Osteoblast (primary cell): ENCODE measurements at regions not wholly inside any gene's neighbourhood (a gene's known extent, or its start where the extent isn't known, plus 50 kb on each side); places are given as distances from the start of the nearest gene placed in this dataset.

Experiments used
- DNase-seq: peaks from one replicate; pipeline ENCODE4 v3.0.0; 2011; ENCODE audit warnings: low spot score, mixed read lengths; ENCODE audit not compliant: insufficient read length; ENCODE audit errors: missing footprints
- H2AFZ ChIP-seq: 2 replicates; pipeline ENCODE4 v1.6.0; 2011; ENCODE audit warnings: mild to moderate bottlenecking, low read length
- H3K27ac ChIP-seq: 2 replicates; pipeline ENCODE4 v1.5.1; 2011; ENCODE audit warnings: mild to moderate bottlenecking, low read depth, low read length, moderate library complexity
- H3K27me3 ChIP-seq: 2 replicates; pipeline ENCODE4 v1.6.0; 2012; ENCODE audit warnings: mild to moderate bottlenecking, control low read depth, inconsistent platforms, low read length, moderate library complexity; ENCODE audit not compliant: insufficient read depth
- H3K36me3 ChIP-seq: 2 replicates; pipeline ENCODE4 v1.5.1; 2011; ENCODE audit warnings: mild to moderate bottlenecking, low read length, control low read depth, moderate library complexity; ENCODE audit not compliant: insufficient read depth
- H3K4me1 ChIP-seq: 2 replicates; pipeline ENCODE4 v1.5.1; 2011; ENCODE audit warnings: mild to moderate bottlenecking, low read length, control low read depth, moderate library complexity; ENCODE audit not compliant: insufficient read depth
- H3K4me2 ChIP-seq: 2 replicates; pipeline ENCODE4 v1.6.0; 2011; ENCODE audit warnings: mild to moderate bottlenecking, low read length; ENCODE audit not compliant: insufficient read depth
- H3K4me3 ChIP-seq: fragments of 200-600 bp; sonication (generic); 3 replicates; pipeline ENCODE4 v1.5.1; 2012; ENCODE audit warnings: mild to moderate bottlenecking, low read length, inconsistent platforms; ENCODE audit not compliant: insufficient read depth
- H3K79me2 ChIP-seq: 2 replicates; pipeline ENCODE4 v1.6.0; 2012; ENCODE audit warnings: mild to moderate bottlenecking, low read length, control low read depth, inconsistent platforms; ENCODE audit not compliant: insufficient read depth
- H3K9me3 ChIP-seq: 2 replicates; pipeline ENCODE4 v1.5.1; 2011; ENCODE audit warnings: low read depth, low read length, control low read depth
- H4K20me1 ChIP-seq: 2 replicates; pipeline ENCODE4 v1.6.0; 2012; ENCODE audit warnings: mild to moderate bottlenecking, low read length, control low read depth; ENCODE audit not compliant: insufficient read depth
- TF ChIP-seq, protein P1 (sequence below): IDR thresholded peaks from 2 replicates; pipeline ENCODE4 v1.5.1; 2011; ENCODE audit warnings: mild to moderate bottlenecking, low read depth, low read length, moderate library complexity; ENCODE audit errors: extremely low read depth

DNA sequence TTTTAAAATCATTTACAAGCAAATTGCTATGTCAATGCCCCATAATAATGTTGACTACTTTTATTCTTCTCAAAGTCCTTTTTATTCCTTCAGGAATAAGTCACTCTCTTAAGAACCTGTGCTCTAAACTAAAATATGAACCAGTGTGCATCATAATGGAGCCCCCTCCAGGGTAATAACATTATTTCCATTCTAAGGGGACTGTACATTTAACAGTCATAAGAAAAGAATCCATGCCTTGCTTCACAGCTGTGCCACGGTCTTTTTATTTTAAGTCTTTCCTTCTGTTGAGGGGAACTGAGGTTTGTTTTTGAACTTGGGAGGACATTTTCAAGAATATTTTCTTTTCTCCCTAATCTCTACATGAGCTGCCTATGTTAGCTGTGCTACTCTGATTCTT is 297.6 kb downstream of the MAN2A1 start:
- H3K27me3 ChIP-seq, result no peaks in the 10 kb centered on the region
- no peak overlapping the region for H3K27ac ChIP-seq
- no peaks in the 10 kb centered on the region for H3K9me3 ChIP-seq
- TF ChIP-seq, protein P1, sequence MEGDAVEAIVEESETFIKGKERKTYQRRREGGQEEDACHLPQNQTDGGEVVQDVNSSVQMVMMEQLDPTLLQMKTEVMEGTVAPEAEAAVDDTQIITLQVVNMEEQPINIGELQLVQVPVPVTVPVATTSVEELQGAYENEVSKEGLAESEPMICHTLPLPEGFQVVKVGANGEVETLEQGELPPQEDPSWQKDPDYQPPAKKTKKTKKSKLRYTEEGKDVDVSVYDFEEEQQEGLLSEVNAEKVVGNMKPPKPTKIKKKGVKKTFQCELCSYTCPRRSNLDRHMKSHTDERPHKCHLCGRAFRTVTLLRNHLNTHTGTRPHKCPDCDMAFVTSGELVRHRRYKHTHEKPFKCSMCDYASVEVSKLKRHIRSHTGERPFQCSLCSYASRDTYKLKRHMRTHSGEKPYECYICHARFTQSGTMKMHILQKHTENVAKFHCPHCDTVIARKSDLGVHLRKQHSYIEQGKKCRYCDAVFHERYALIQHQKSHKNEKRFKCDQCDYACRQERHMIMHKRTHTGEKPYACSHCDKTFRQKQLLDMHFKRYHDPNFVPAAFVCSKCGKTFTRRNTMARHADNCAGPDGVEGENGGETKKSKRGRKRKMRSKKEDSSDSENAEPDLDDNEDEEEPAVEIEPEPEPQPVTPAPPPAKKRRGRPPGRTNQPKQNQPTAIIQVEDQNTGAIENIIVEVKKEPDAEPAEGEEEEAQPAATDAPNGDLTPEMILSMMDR, result no peak
- no peaks in the 10 kb centered on the region for H3K79me2 ChIP-seq
- no peaks in the 10 kb centered on the region for H3K36me3 ChIP-seq
- no peak overlapping the region for H2AFZ ChIP-seq
- no peaks in the 10 kb centered on the region for H4K20me1 ChIP-seq
- H3K4me1 ChIP-seq, result no peaks in the 10 kb centered on the region
- no peak overlapping the region for H3K4me3 ChIP-seq
- H3K4me2 ChIP-seq, result no peak overlapping the region
- no peak for DNase-seq

- TF ChIP-seq, protein P1, result no peak
- no peak overlapping the region for H3K4me3 ChIP-seq
- no peaks in the 10 kb centered on the region for H3K79me2 ChIP-seq
- DNase-seq, result no peak
- H2AFZ ChIP-seq, result no peak overlapping the region
- H3K9me3 ChIP-seq, result no peaks in the 10 kb centered on the region
- H3K27ac ChIP-seq, result no peak overlapping the region
- no peaks in the 10 kb centered on the region for H4K20me1 ChIP-seq
- H3K27me3 ChIP-seq, result no peaks in the 10 kb centered on the region
- no peaks in the 10 kb centered on the region for H3K4me1 ChIP-seq
- no peak overlapping the region for H3K4me2 ChIP-seq
- no peaks in the 10 kb centered on the region for H3K36me3 ChIP-seq
These were observed 298.2 kb downstream of the MAN2A1 start for GRCh38 chr5:109987970-109988369.

DNA sequence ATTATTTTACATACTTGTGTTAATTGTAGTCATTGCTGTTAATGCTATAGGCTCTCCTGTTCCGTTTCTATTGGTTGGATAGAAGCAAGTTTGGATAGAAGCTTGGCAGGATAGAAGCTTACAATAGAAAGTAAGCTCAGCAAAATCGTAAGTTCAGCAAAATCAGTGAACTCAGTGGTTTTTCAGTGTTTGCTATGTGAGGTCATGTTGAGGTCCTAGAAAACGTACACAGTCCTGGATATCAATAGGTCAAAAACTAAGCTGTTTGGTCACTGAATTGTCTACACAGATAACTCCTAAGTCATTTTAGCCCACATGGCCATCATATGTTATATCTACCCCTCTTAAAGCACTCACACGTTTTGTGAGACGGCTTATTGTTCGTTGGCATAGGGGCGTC is 299.4 kb downstream of the MAN2A1 start:
- Histone ChIP-seq H3K4me3 (no peak overlapping the region), H3K4me2 (no peak overlapping the region), H3K9me3 (no peaks in the 10 kb centered on the region), H3K79me2 (no peaks in the 10 kb centered on the region), H3K27me3 (no peaks in the 10 kb centered on the region), H3K4me1 (no peaks in the 10 kb centered on the region), H4K20me1 (no peaks in the 10 kb centered on the region), H3K36me3 (no peaks in the 10 kb centered on the region), H3K27ac (no peak overlapping the region), H2AFZ (no peak overlapping the region)
- DNase-seq, result no peak
- TF ChIP-seq, protein P1, result no peak

GRCh38 chr5:109989994-109990722 is 300.4 kb downstream of the MAN2A1 start:
- H3K27me3 ChIP-seq, result no peaks in the 10 kb centered on the region
- H4K20me1 ChIP-seq, result no peaks in the 10 kb centered on the region
- H3K4me3 ChIP-seq, result no peak overlapping the region
- H3K4me1 ChIP-seq, result no peaks in the 10 kb centered on the region
- no peaks in the 10 kb centered on the region for H3K79me2 ChIP-seq
- no peak overlapping the region for H2AFZ ChIP-seq
- no peak for DNase-seq
- no peaks in the 10 kb centered on the region for H3K9me3 ChIP-seq
- H3K4me2 ChIP-seq, result no peak overlapping the region
- H3K36me3 ChIP-seq, result no peaks in the 10 kb centered on the region
- TF ChIP-seq, protein P1, result no peak
- H3K27ac ChIP-seq, result no peak overlapping the region
